IMR-90 (cell line): ENCODE measurements at regions not wholly inside any gene's neighbourhood (a gene's known extent, or its start where the extent isn't known, plus 50 kb on each side); places are given as distances from the start of the nearest gene placed in this dataset.

Experiments used
- ATAC-seq: fragments of 200-7000 bp; cut with Tn5 transposase; 2 replicates; pipeline ENCODE4 v1.9.1; 2020; ENCODE audit warnings: low read depth, mild to moderate bottlenecking, moderate library complexity
- BruUV-seq: library from RNA; stranded (reverse); fragments of 400-500 nt; replicated peaks from 2 replicates; lab custom pipeline; 2021; lab: Mats Ljungman, UMichigan
- CTCF ChIA-PET: fragments of 300-600 bp; formaldehyde crosslinking; extraction: SDS; loops from one replicate; lab custom pipeline; 2021; ENCODE audit warnings: antibody characterized with exemption; lab: Yijun Ruan, JAX
- POLR2A ChIA-PET: fragments of 300-600 bp; sonication (Branson Sonifier 250); formaldehyde crosslinking; loops from one replicate; lab custom pipeline; 2022; ENCODE audit warnings: antibody characterized with exemption; ENCODE audit not compliant: unreplicated experiment; lab: Charles Lee
- DNase-seq: peaks from one replicate; pipeline ENCODE4 v3.0.0; 2013
- H2AFZ ChIP-seq: replicated peaks from 2 replicates; pipeline ENCODE3; 2013; ENCODE audit warnings: low read length, mild to moderate bottlenecking; ENCODE audit not compliant: poor library complexity
- H2AK5ac ChIP-seq: 2 replicates; pipeline ENCODE4 v1.6.1; 2013; ENCODE audit warnings: low read depth, low read length, inconsistent platforms
- H2AK9ac ChIP-seq: replicated peaks from 2 replicates; pipeline ENCODE3; 2013; ENCODE audit warnings: mild to moderate bottlenecking, low read depth, low read length, moderate library complexity; ENCODE audit not compliant: poor library complexity
- H2BK120ac ChIP-seq: 2 replicates; pipeline ENCODE4 v1.6.1; 2013; ENCODE audit warnings: low read depth, low read length, inconsistent platforms
- H2BK15ac ChIP-seq: 3 replicates; pipeline ENCODE4 v1.6.1; 2013; ENCODE audit warnings: low read depth, low read length, inconsistent platforms
- H2BK20ac ChIP-seq: 2 replicates; pipeline ENCODE4 v1.6.1; 2013; ENCODE audit warnings: low read depth, mild to moderate bottlenecking, inconsistent platforms, low read length, moderate library complexity
- H2BK5ac ChIP-seq: 2 replicates; pipeline ENCODE4 v1.6.1; 2013; ENCODE audit warnings: mild to moderate bottlenecking, low read depth, low read length, inconsistent platforms; ENCODE audit not compliant: poor library complexity, severe bottlenecking
- H3K14ac ChIP-seq: replicated peaks from 2 replicates; pipeline ENCODE4 v1.6.1; 2013; ENCODE audit warnings: low read depth, low read length, inconsistent platforms
- H3K18ac ChIP-seq: 2 replicates; pipeline ENCODE4 v1.6.1; 2013; ENCODE audit warnings: low read depth, low read length, control low read depth
- H3K23ac ChIP-seq: 2 replicates; pipeline ENCODE4 v1.6.1; 2013; ENCODE audit warnings: low read depth, low read length, inconsistent platforms
- H3K27ac ChIP-seq: 2 replicates; pipeline ENCODE4 v1.5.1; 2013; ENCODE audit warnings: mild to moderate bottlenecking, control low read depth, low read length; ENCODE audit not compliant: insufficient read depth
- H3K27me3 ChIP-seq: 2 replicates; pipeline ENCODE4 v1.6.1; 2013; ENCODE audit warnings: low read length; ENCODE audit not compliant: control insufficient read depth, insufficient read depth
- H3K36me3 ChIP-seq: 2 replicates; pipeline ENCODE4 v1.6.1; 2013; ENCODE audit warnings: low read length, mixed read lengths; ENCODE audit not compliant: control insufficient read depth, insufficient read depth
- H3K4ac ChIP-seq: 2 replicates; pipeline ENCODE4 v1.6.1; 2013; ENCODE audit warnings: low read depth, low read length, inconsistent platforms
- H3K4me1 ChIP-seq: 2 replicates; pipeline ENCODE4 v1.6.1; 2013; ENCODE audit warnings: low read length, mixed read lengths; ENCODE audit not compliant: control insufficient read depth, insufficient read depth
- H3K4me2 ChIP-seq: 2 replicates; pipeline ENCODE4 v1.6.1; 2013; ENCODE audit warnings: low read depth, mild to moderate bottlenecking, control low read depth, low read length, moderate library complexity
- H3K4me3 ChIP-seq: 2 replicates; pipeline ENCODE4 v1.5.1; 2013; ENCODE audit warnings: low read depth, mild to moderate bottlenecking, control low read depth, low read length, moderate library complexity; ENCODE audit not compliant: insufficient read depth
- H3K56ac ChIP-seq: 2 replicates; pipeline ENCODE4 v1.6.1; 2013; ENCODE audit warnings: low read length, inconsistent platforms; ENCODE audit not compliant: insufficient read depth; ENCODE audit errors: extremely low read depth
- H3K79me1 ChIP-seq, 2 experiments: 2 replicates each; pipeline ENCODE4 v1.6.1; 2013; ENCODE audit warnings: low read length in 2 of 2, inconsistent platforms in 1 of 2, low read depth in 1 of 2
- H3K9ac ChIP-seq: 2 replicates; pipeline ENCODE4 v1.6.1; 2013; ENCODE audit warnings: low read depth, low read length, control low read depth
- H3K9me1 ChIP-seq: 2 replicates; pipeline ENCODE4 v1.6.1; 2013; ENCODE audit warnings: low read length, inconsistent platforms; ENCODE audit not compliant: insufficient read depth
- H3K9me3 ChIP-seq: 2 replicates; pipeline ENCODE4 v1.6.1; 2013; ENCODE audit warnings: low read length; ENCODE audit not compliant: control insufficient read depth, insufficient read depth
- H4K20me1 ChIP-seq: 2 replicates; pipeline ENCODE4 v1.6.1; 2013; ENCODE audit warnings: low read length, inconsistent platforms; ENCODE audit not compliant: insufficient read depth
- H4K5ac ChIP-seq: 2 replicates; pipeline ENCODE4 v1.6.1; 2013; ENCODE audit warnings: mild to moderate bottlenecking, low read depth, low read length, control low read depth
- H4K8ac ChIP-seq, 2 experiments: 2 replicates each; pipeline ENCODE4 v1.6.1; 2013; ENCODE audit warnings: low read depth in 2 of 2, low read length in 2 of 2, control low read depth in 1 of 2, inconsistent platforms in 1 of 2
- H4K91ac ChIP-seq: 2 replicates; pipeline ENCODE4 v1.6.1; 2013; ENCODE audit warnings: low read depth, low read length, inconsistent platforms; ENCODE audit not compliant: insufficient read depth
- CTCF ChIP-seq: conservative IDR thresholded peaks from 2 replicates; pipeline ENCODE4 v1.5.1; 2012; ENCODE audit warnings: mild to moderate bottlenecking, low read depth, low read length, improper control_type of control experiment
- ELK1 ChIP-seq: fragments of 150-350 bp; IDR thresholded peaks from 2 replicates; pipeline ENCODE4 v1.6.1; 2016; ENCODE audit warnings: low read depth, mild to moderate bottlenecking, low read length, moderate library complexity, borderline replicate concordance
- MAFK ChIP-seq: IDR thresholded peaks from 2 replicates; pipeline ENCODE4 v1.6.1; 2012; ENCODE audit warnings: low read depth, low read length, improper control_type of control experiment
- MAZ ChIP-seq: IDR thresholded peaks from 2 replicates; pipeline ENCODE4 v1.6.1; 2012; ENCODE audit warnings: low read depth, mild to moderate bottlenecking, low read length, improper control_type of control experiment, moderate library complexity, borderline replicate concordance
- NFE2L2 ChIP-seq: fragments of 150-350 bp; IDR thresholded peaks from 2 replicates; pipeline ENCODE4 v1.6.1; 2016; ENCODE audit warnings: low read depth, mild to moderate bottlenecking, low read length
- POLR2A ChIP-seq: IDR thresholded peaks from 2 replicates; pipeline ENCODE4 v1.6.1; 2012; ENCODE audit warnings: mild to moderate bottlenecking, low read depth, low read length
- RAD21 ChIP-seq: IDR thresholded peaks from 2 replicates; pipeline ENCODE4 v1.6.1; 2012; ENCODE audit warnings: low read length, improper control_type of control experiment
- RFX5 ChIP-seq: IDR thresholded peaks from 2 replicates; pipeline ENCODE4 v1.8.0; 2012; ENCODE audit warnings: low read depth, mild to moderate bottlenecking, low read length, moderate library complexity
- SMC3 ChIP-seq: fragments of 150-350 bp; IDR thresholded peaks from 2 replicates; pipeline ENCODE4 v1.6.1; 2016; ENCODE audit warnings: low read depth, mild to moderate bottlenecking, antibody characterized with exemption, low read length, moderate library complexity
- WGBS, 2 experiments: methylation state at CpG; one replicate each; pipeline versions ENCODE4 v1.1.5 to v1.1.7; 2013; ENCODE audit warnings: missing lambda C conversion rate in 2 of 2; ENCODE audit not compliant: insufficient read length in 1 of 2; ENCODE audit errors: extremely low coverage in 2 of 2; 5-methylcytosine and 5-hydroxymethylcytosine counted together
- dilution Hi-C: fragments of 300-500 bp; cut with HindIII; formaldehyde crosslinking; loops from one replicate; pipeline ENCODE4 v1.14.3; 2018; ENCODE audit warnings: low sequenced_read_pairs; ENCODE audit not compliant: unreplicated experiment
- in situ Hi-C: fragments of 300-500 bp; cut with MboI; formaldehyde crosslinking; loops from 3 replicates; pipeline ENCODE4 v1.14.3; 2019; ENCODE audit warnings: low sequenced_read_pairs, inconsistent platforms, mixed read lengths
- intact Hi-C: fragments of 100-400 bp; cut with micrococcal nuclease; formaldehyde crosslinking; loops from 2 replicates; pipeline ENCODE4 v1.10.0; 2022

GRCh38 chr18:78457731-78458130 is 521.9 kb upstream of the SALL3 start:
- H3K18ac ChIP-seq, result no peak overlapping the region
- peaks cover 27% of the 10 kb centered on the region for H3K9me3 ChIP-seq
- TF ChIP-seq MAFK, result no peak
- no peak for TF ChIP-seq RAD21
- no peak for TF ChIP-seq ELK1
- no peak for TF ChIP-seq CTCF
- TF ChIP-seq MAZ, result no peak
- TF ChIP-seq RFX5, result no peak
- no peak for TF ChIP-seq SMC3
- TF ChIP-seq NFE2L2, result no peak
- no peak for TF ChIP-seq POLR2A
- H2BK15ac ChIP-seq, result no peak overlapping the region
- no peak overlapping the region for H2AK9ac ChIP-seq
- no peak overlapping the region for H2AFZ ChIP-seq
- intact Hi-C loops, result no loop called here
- H3K56ac ChIP-seq, result no peak overlapping the region
- H4K20me1 ChIP-seq, result no peaks in the 10 kb centered on the region
- H2BK5ac ChIP-seq, result no peak overlapping the region
- DNase-seq, result no peak
- ChIA-PET POLR2A (no interaction called here), CTCF (no interaction called here)
- H4K5ac ChIP-seq, result no peak overlapping the region
- no peaks in the 10 kb centered on the region for H3K79me1 ChIP-seq
- H4K8ac ChIP-seq, result no peak overlapping the region
- no peak overlapping the region for H3K14ac ChIP-seq
- WGBS, 2 experiments, result no CpG with 5 or more reads among the region's 7 CpGs
- BruUV-seq, result no TSS peak
- no peak overlapping the region for H3K27ac ChIP-seq
- dilution Hi-C loops, result no loop called here
- H3K4me1 ChIP-seq, result no peaks in the 10 kb centered on the region
- H3K4ac ChIP-seq, result no peak overlapping the region
- no peaks in the 10 kb centered on the region for H3K9me1 ChIP-seq
- no peak overlapping the region for H3K4me3 ChIP-seq
- no peak overlapping the region for H3K4me2 ChIP-seq
- H2AK5ac ChIP-seq, result no peak overlapping the region
- no peaks in the 10 kb centered on the region for H3K36me3 ChIP-seq
- H2BK120ac ChIP-seq, result no peak overlapping the region
- no peak overlapping the region for H3K23ac ChIP-seq
- no peak overlapping the region for H2BK20ac ChIP-seq
- ATAC-seq, result no peak
- in situ Hi-C loops, result no loop called here
- H3K9ac ChIP-seq, result no peak overlapping the region
- H3K27me3 ChIP-seq, result no peaks in the 10 kb centered on the region
- no peak overlapping the region for H4K91ac ChIP-seq
